ENCODE measurements at regions not wholly inside any gene's neighbourhood (a gene's known extent, or its start where the extent isn't known, plus 50 kb on each side); places are given as distances from the start of the nearest gene placed in this dataset.

- H3K36me3 ChIP-seq (replicated peaks; ENCODE audit: insufficient read depth, low read length) = no peaks in the 10 kb centered on the region
- H3K4me1 ChIP-seq (ENCODE audit: low read length) = no peaks in the 10 kb centered on the region
- H3K9me2 ChIP-seq (replicated peaks; ENCODE audit: insufficient read depth, low read length) = no peaks in the 10 kb centered on the region
- no peaks in the 10 kb centered on the region for H3K79me2 ChIP-seq (ENCODE audit: low read length)
- H3F3A ChIP-seq (ENCODE audit: insufficient read depth, low read length) = no peaks in the 10 kb centered on the region
- H3K4me3 ChIP-seq (ENCODE audit: low read length) = no peak overlapping the region
- H4K20me1 ChIP-seq (ENCODE audit: insufficient read depth, low read length) = no peaks in the 10 kb centered on the region
- H3K9ac ChIP-seq (ENCODE audit: low read length) = no peak overlapping the region
- no peak overlapping the region for H2AFZ ChIP-seq (ENCODE audit: low read length)
- no peaks in the 10 kb centered on the region for H3K9me3 ChIP-seq (replicated peaks; ENCODE audit: insufficient read depth, low read length)
- H3K27ac ChIP-seq (ENCODE audit: low read length) = no peak overlapping the region
- TF ChIP-seq EZH2phosphoT487 (IDR thresholded peaks at IDR 0.05; ENCODE audit: low read length) = no peak
- no peak for TF ChIP-seq CTCF (IDR thresholded peaks at IDR 0.05; ENCODE audit: low read length)
- TF ChIP-seq EZH2 (optimal IDR thresholded peaks at IDR 0.05; ENCODE audit: low read depth, low read length) = no peak
- H3K4me2 ChIP-seq (ENCODE audit: low read depth, low read length) = no peak overlapping the region
- DNase-seq = no peak
- no peaks in the 10 kb centered on the region for H3K27me3 ChIP-seq (replicated peaks; ENCODE audit: insufficient read depth, low read length)
Measured at GRCh38 chr2:41199334-41199733, 747.4 kb upstream of the SLC8A1 start.

- Histone ChIP-seq H3K36me3 (replicated peaks; ENCODE audit: insufficient read depth, low read length) (no peaks in the 10 kb centered on the region), H3K27ac (ENCODE audit: low read length) (no peak overlapping the region), H3F3A (ENCODE audit: insufficient read depth, low read length) (no peaks in the 10 kb centered on the region), H3K9me3 (replicated peaks; ENCODE audit: insufficient read depth, low read length) (no peaks in the 10 kb centered on the region), H3K4me3 (ENCODE audit: low read length) (no peak overlapping the region), H3K4me1 (ENCODE audit: low read length) (no peaks in the 10 kb centered on the region), H3K27me3 (replicated peaks; ENCODE audit: insufficient read depth, low read length) (no peaks in the 10 kb centered on the region), H3K9ac (ENCODE audit: low read length) (no peak overlapping the region), H3K79me2 (ENCODE audit: low read length) (no peaks in the 10 kb centered on the region), H3K9me2 (replicated peaks; ENCODE audit: insufficient read depth, low read length) (no peaks in the 10 kb centered on the region), H3K4me2 (ENCODE audit: low read depth, low read length) (no peak overlapping the region), H2AFZ (ENCODE audit: low read length) (no peak overlapping the region), H4K20me1 (ENCODE audit: insufficient read depth, low read length) (no peaks in the 10 kb centered on the region)
- DNase-seq = no peak
- TF ChIP-seq EZH2phosphoT487 (IDR thresholded peaks at IDR 0.05; ENCODE audit: low read length) = no peak
- TF ChIP-seq CTCF (IDR thresholded peaks at IDR 0.05; ENCODE audit: low read length) = no peak
- TF ChIP-seq EZH2 (optimal IDR thresholded peaks at IDR 0.05; ENCODE audit: low read depth, low read length) = no peak
Measured at GRCh38 chr2:41204315-41204714, 752.4 kb upstream of the SLC8A1 start.

GRCh38 chr2:41206004-41206403 is 754.1 kb upstream of the SLC8A1 start:
- Histone ChIP-seq H4K20me1 (ENCODE audit: insufficient read depth, low read length) (no peaks in the 10 kb centered on the region), H3K4me3 (ENCODE audit: low read length) (no peak overlapping the region), H3K4me2 (ENCODE audit: low read depth, low read length) (no peak overlapping the region), H3K36me3 (replicated peaks; ENCODE audit: insufficient read depth, low read length) (no peaks in the 10 kb centered on the region), H3K4me1 (ENCODE audit: low read length) (no peaks in the 10 kb centered on the region), H3F3A (ENCODE audit: insufficient read depth, low read length) (no peaks in the 10 kb centered on the region), H2AFZ (ENCODE audit: low read length) (no peak overlapping the region), H3K9me2 (replicated peaks; ENCODE audit: insufficient read depth, low read length) (no peaks in the 10 kb centered on the region), H3K9ac (ENCODE audit: low read length) (no peak overlapping the region), H3K27ac (ENCODE audit: low read length) (no peak overlapping the region), H3K9me3 (replicated peaks; ENCODE audit: insufficient read depth, low read length) (no peaks in the 10 kb centered on the region), H3K79me2 (ENCODE audit: low read length) (no peaks in the 10 kb centered on the region), H3K27me3 (replicated peaks; ENCODE audit: insufficient read depth, low read length) (no peaks in the 10 kb centered on the region)
- TF ChIP-seq EZH2phosphoT487 (IDR thresholded peaks at IDR 0.05; ENCODE audit: low read length) (no peak), CTCF (IDR thresholded peaks at IDR 0.05; ENCODE audit: low read length) (no peak)
- DNase-seq = no peak

Data from MM.1S (cell line).